Spinal cord (tissue), 9 donors: ENCODE measurements at regions not wholly inside any gene's neighbourhood (a gene's known extent, or its start where the extent isn't known, plus 50 kb on each side); places are given as distances from the start of the nearest gene placed in this dataset.

Experiments
- DNase-seq, 6 donors: peaks; one replicate each; pipeline versions ENCODE4 v3.0.0 to v3.0.0-alpha.2; 2013 to 2015; ENCODE audit warnings: low spot score in 6 of 6, low read depth in 4 of 6
- H3K27ac ChIP-seq: one replicate; pipeline ENCODE4 v1.5.1; 2013; ENCODE audit warnings: low read depth, low read length, control low read depth
- H3K27me3 ChIP-seq: one replicate; pipeline ENCODE4 v1.6.1; 2013; ENCODE audit warnings: low read length; ENCODE audit not compliant: control insufficient read depth, insufficient read depth
- H3K36me3 ChIP-seq: one replicate; pipeline ENCODE4 v1.6.1; 2013; ENCODE audit warnings: low read length; ENCODE audit not compliant: control insufficient read depth, insufficient read depth
- H3K4me1 ChIP-seq: one replicate; pipeline ENCODE4 v1.6.1; 2013; ENCODE audit warnings: low read length; ENCODE audit not compliant: control insufficient read depth, insufficient read depth
- H3K4me3 ChIP-seq: one replicate; pipeline ENCODE4 v1.5.1; 2013; ENCODE audit warnings: low read depth, low read length, control low read depth
- H3K9me3 ChIP-seq: one replicate; pipeline ENCODE4 v1.6.1; 2013; ENCODE audit warnings: low read length; ENCODE audit not compliant: control insufficient read depth, insufficient read depth
- whole genome bisulfite sequencing: methylation state at CpG from one replicate; pipeline ENCODE4 v1.1.5; 2013; ENCODE audit warnings: missing lambda C conversion rate; ENCODE audit not compliant: insufficient coverage; 5-methylcytosine and 5-hydroxymethylcytosine counted together
- donor health status: healthy.

GRCh38 chr10:130484468-130485180, 348.4 kb downstream of the GLRX3 start:
- 85% methylated on average over 18 of the region's 18 CpGs for WGBS
- no peaks in the 10 kb centered on the region for H3K27me3 ChIP-seq

GRCh38 chr10:130485236-130485957, 349.2 kb downstream of the GLRX3 start:
- Histone ChIP-seq H3K27ac (no peak overlapping the region), H3K27me3 (no peaks in the 10 kb centered on the region), H3K9me3 (no peaks in the 10 kb centered on the region), H3K4me3 (no peak overlapping the region), H3K4me1 (peaks cover 17% of the 10 kb centered on the region), H3K36me3 (no peaks in the 10 kb centered on the region)
- DNase-seq, result no peak
- WGBS, result 92% methylated on average over 21 of the region's 27 CpGs

More at GRCh38 chr10:130484468-130485180, 348.4 kb downstream of the GLRX3 start:
- Histone ChIP-seq H3K36me3 (no peaks in the 10 kb centered on the region), H3K4me1 (peaks cover 14% of the 10 kb centered on the region), H3K4me3 (no peak overlapping the region), H3K27ac (no peak overlapping the region), H3K9me3 (no peaks in the 10 kb centered on the region)
- no peak for DNase-seq

GRCh38 chr10:130485958-130486895, 350.0 kb downstream of the GLRX3 start:
- H3K27me3 ChIP-seq, result no peaks in the 10 kb centered on the region
- 87% methylated on average over 23 of the region's 29 CpGs for WGBS
- no peaks in the 10 kb centered on the region for H3K36me3 ChIP-seq
- no peak overlapping the region for H3K4me3 ChIP-seq
- DNase-seq, result no peak
- H3K27ac ChIP-seq, result no peak overlapping the region
- H3K4me1 ChIP-seq, result peaks cover 20% of the 10 kb centered on the region
- H3K9me3 ChIP-seq, result no peaks in the 10 kb centered on the region

- no peak for DNase-seq
- Histone ChIP-seq H3K4me1 (peaks cover 20% of the 10 kb centered on the region), H3K27me3 (no peaks in the 10 kb centered on the region), H3K4me3 (no peak overlapping the region), H3K36me3 (no peaks in the 10 kb centered on the region), H3K27ac (no peak overlapping the region), H3K9me3 (no peaks in the 10 kb centered on the region)
- WGBS, result 76% methylated on average over 7 of the region's 7 CpGs
Observed at GRCh38 chr10:130486906-130487305, 350.7 kb downstream of the GLRX3 start.

GRCh38 chr10:130487566-130487965, 351.4 kb downstream of the GLRX3 start:
- WGBS, result 55% methylated on average over 4 of the region's 6 CpGs
- Histone ChIP-seq H3K27ac (no peak overlapping the region), H3K4me3 (no peak overlapping the region), H3K36me3 (no peaks in the 10 kb centered on the region), H3K27me3 (no peaks in the 10 kb centered on the region), H3K9me3 (no peaks in the 10 kb centered on the region), H3K4me1 (peaks cover 24% of the 10 kb centered on the region)
- no peak for DNase-seq

- peaks cover 21% of the 10 kb centered on the region for H3K4me1 ChIP-seq
- H3K9me3 ChIP-seq, result no peaks in the 10 kb centered on the region
- H3K27ac ChIP-seq, result no peak overlapping the region
- 84% methylated on average over 5 of the region's 5 CpGs for WGBS
- no peak for DNase-seq
- no peak overlapping the region for H3K4me3 ChIP-seq
- H3K36me3 ChIP-seq, result no peaks in the 10 kb centered on the region
- H3K27me3 ChIP-seq, result no peaks in the 10 kb centered on the region
Observed at GRCh38 chr10:130489891-130490290, 353.7 kb downstream of the GLRX3 start.

- H3K27ac ChIP-seq, result no peak overlapping the region
- peaks cover 21% of the 10 kb centered on the region for H3K4me1 ChIP-seq
- 70% methylated on average over 5 of the region's 5 CpGs for WGBS
- DNase-seq, result peak in 2 of 6 donors; percentile 38 to 75
- no peaks in the 10 kb centered on the region for H3K9me3 ChIP-seq
- H3K27me3 ChIP-seq, result no peaks in the 10 kb centered on the region
- H3K36me3 ChIP-seq, result no peaks in the 10 kb centered on the region
- H3K4me3 ChIP-seq, result no peak overlapping the region
Observed at GRCh38 chr10:130491011-130491692, 355.0 kb downstream of the GLRX3 start.

- Histone ChIP-seq H3K9me3 (no peaks in the 10 kb centered on the region), H3K27ac (no peak overlapping the region), H3K4me1 (peaks cover 21% of the 10 kb centered on the region), H3K4me3 (no peak overlapping the region), H3K36me3 (no peaks in the 10 kb centered on the region), H3K27me3 (no peaks in the 10 kb centered on the region)
- no peak for DNase-seq
- 54% methylated on average over 7 of the region's 7 CpGs for WGBS
Observed at GRCh38 chr10:130491693-130492050, 355.5 kb downstream of the GLRX3 start.

GRCh38 chr10:130492266-130492934, 356.2 kb downstream of the GLRX3 start:
- Histone ChIP-seq H3K9me3 (no peaks in the 10 kb centered on the region), H3K36me3 (no peaks in the 10 kb centered on the region), H3K4me1 (peaks cover 21% of the 10 kb centered on the region), H3K27ac (no peak overlapping the region), H3K27me3 (no peaks in the 10 kb centered on the region), H3K4me3 (no peak overlapping the region)
- WGBS, result 97% methylated on average over 3 of the region's 3 CpGs
- no peak for DNase-seq
